Nephron progenitor cell (in vitro differentiated cells): ENCODE measurements at regions not wholly inside any gene's neighbourhood (a gene's known extent, or its start where the extent isn't known, plus 50 kb on each side); places are given as distances from the start of the nearest gene placed in this dataset.

Source experiments
- DNase-seq: peaks from one replicate; pipeline ENCODE4 v3.0.0; 2021
- H3K27ac Mint-ChIP-seq: 2 replicates; pipeline ENCODE4 v1.8.0; 2021; ENCODE audit warnings: mild to moderate bottlenecking, moderate library complexity, mixed read lengths
- H3K27me3 Mint-ChIP-seq: 2 replicates; pipeline ENCODE4 v1.8.0; 2021; ENCODE audit warnings: mild to moderate bottlenecking, low read depth, mixed read lengths; ENCODE audit not compliant: poor library complexity
- H3K36me3 Mint-ChIP-seq: 2 replicates; pipeline ENCODE4 v1.8.0; 2021; ENCODE audit warnings: low read depth, mixed read lengths
- H3K4me1 Mint-ChIP-seq: 2 replicates; pipeline ENCODE4 v1.8.0; 2021; ENCODE audit warnings: mixed read lengths
- H3K4me3 Mint-ChIP-seq: 2 replicates; pipeline ENCODE4 v1.8.0; 2021; ENCODE audit warnings: mild to moderate bottlenecking, moderate library complexity, mixed read lengths
- H3K9me3 Mint-ChIP-seq: 2 replicates; pipeline ENCODE4 v1.8.0; 2021; ENCODE audit warnings: mild to moderate bottlenecking, moderate library complexity, mixed read lengths
- TF ChIP-seq, protein P1 (sequence below): fragments of 200-600 bp; sonication (generic); IDR thresholded peaks from 2 replicates; pipeline ENCODE4 v1.5.0; 2021; ENCODE audit warnings: antibody characterized with exemption

DNA sequence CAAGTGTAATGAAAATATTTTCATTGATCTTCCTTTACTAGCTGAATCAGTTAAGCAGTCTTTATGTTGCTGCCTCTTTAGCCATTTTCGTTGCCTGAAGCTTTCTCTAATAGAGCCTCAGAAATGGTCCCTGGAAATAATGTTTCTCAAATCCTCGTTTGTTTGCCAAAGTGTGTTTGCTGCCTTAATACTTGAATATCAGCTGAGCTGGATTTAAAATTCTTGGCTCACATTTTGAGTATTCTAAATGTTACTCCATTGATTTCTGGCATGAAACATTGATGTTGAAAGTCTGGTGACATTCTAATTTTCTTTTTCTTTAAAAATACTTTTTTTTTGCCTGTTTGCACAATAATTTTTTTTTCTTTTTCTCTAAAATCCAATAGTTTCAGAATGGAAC is 84.6 kb upstream of the SERBP1 start:
- no peaks in the 10 kb centered on the region for H3K4me1 Mint-ChIP-seq
- TF ChIP-seq, protein P1, sequence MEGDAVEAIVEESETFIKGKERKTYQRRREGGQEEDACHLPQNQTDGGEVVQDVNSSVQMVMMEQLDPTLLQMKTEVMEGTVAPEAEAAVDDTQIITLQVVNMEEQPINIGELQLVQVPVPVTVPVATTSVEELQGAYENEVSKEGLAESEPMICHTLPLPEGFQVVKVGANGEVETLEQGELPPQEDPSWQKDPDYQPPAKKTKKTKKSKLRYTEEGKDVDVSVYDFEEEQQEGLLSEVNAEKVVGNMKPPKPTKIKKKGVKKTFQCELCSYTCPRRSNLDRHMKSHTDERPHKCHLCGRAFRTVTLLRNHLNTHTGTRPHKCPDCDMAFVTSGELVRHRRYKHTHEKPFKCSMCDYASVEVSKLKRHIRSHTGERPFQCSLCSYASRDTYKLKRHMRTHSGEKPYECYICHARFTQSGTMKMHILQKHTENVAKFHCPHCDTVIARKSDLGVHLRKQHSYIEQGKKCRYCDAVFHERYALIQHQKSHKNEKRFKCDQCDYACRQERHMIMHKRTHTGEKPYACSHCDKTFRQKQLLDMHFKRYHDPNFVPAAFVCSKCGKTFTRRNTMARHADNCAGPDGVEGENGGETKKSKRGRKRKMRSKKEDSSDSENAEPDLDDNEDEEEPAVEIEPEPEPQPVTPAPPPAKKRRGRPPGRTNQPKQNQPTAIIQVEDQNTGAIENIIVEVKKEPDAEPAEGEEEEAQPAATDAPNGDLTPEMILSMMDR = no peak
- no peak overlapping the region for H3K4me3 Mint-ChIP-seq
- no peak overlapping the region for H3K27ac Mint-ChIP-seq
- peaks cover 14% of the 10 kb centered on the region for H3K36me3 Mint-ChIP-seq
- peaks cover 52% of the 10 kb centered on the region for H3K9me3 Mint-ChIP-seq
- no peak for DNase-seq
- H3K27me3 Mint-ChIP-seq = peaks cover 6% of the 10 kb centered on the region

DNA sequence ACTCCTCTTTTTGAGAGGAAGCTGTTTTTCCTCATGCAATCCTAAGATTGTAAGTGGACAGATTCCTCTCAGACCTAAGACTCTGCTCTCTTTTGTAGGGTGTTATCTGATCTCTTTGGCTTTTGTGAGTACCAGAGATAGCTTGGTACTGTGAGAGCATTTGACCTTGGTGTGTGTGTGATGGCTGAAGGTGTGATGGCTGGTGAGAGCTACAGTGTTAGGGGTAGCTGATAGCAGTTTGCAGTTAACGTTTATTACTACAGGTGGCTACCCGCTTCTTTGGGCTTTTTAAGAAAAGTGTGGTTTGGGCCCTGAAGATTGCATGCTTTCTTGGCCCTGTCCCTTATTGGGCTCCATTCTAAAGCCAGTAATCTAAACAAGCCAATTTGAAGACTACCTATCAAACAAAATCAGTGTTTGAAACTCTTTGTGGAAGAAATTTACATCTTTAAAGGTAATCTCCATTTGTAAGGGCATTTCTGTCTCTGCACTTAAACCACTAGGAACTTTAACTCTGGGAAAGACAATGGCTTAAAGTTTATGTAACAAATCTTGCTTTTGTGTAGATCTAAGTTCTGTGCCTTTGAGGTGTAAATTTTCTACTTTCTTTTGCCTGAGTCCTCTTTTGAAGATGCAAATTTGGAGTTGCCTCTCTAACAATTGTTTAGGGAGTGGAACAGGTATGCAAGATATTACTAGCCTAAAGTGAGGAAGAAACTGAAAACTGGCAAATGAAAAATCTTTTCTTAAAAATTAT is 85.3 kb upstream of the SERBP1 start:
- Mint-ChIP-seq H3K27ac (no peak overlapping the region), H3K9me3 (peaks cover 52% of the 10 kb centered on the region), H3K36me3 (peaks cover 14% of the 10 kb centered on the region), H3K4me3 (no peak overlapping the region), H3K4me1 (no peaks in the 10 kb centered on the region), H3K27me3 (peaks cover 6% of the 10 kb centered on the region)
- TF ChIP-seq, protein P1 = no peak
- no peak for DNase-seq

DNA sequence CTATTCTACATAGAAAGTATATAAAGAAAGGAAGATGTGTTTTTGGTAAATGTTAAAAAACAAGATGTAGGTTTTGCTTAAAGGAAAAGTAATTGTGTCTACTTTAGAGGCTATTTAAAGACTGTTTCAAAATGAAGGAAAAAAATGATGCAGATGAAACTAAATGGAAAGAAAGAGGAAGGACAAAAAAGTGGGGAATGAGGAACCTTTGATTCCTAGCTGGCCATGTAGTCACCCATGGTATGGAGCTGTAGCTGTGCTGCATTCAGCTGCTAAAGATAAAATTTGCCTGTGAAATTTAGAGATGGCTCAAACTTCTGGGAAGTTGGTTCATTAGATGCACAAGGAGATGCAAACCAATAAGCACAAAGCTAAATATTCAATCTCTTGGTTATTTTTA is 86.8 kb upstream of the SERBP1 start:
- no peak overlapping the region for H3K4me3 Mint-ChIP-seq
- TF ChIP-seq, protein P1 = no peak
- peaks cover 42% of the 10 kb centered on the region for H3K9me3 Mint-ChIP-seq
- peaks cover 10% of the 10 kb centered on the region for H3K36me3 Mint-ChIP-seq
- H3K27me3 Mint-ChIP-seq = peaks cover 6% of the 10 kb centered on the region
- H3K4me1 Mint-ChIP-seq = no peaks in the 10 kb centered on the region
- no peak overlapping the region for H3K27ac Mint-ChIP-seq
- no peak for DNase-seq

DNA sequence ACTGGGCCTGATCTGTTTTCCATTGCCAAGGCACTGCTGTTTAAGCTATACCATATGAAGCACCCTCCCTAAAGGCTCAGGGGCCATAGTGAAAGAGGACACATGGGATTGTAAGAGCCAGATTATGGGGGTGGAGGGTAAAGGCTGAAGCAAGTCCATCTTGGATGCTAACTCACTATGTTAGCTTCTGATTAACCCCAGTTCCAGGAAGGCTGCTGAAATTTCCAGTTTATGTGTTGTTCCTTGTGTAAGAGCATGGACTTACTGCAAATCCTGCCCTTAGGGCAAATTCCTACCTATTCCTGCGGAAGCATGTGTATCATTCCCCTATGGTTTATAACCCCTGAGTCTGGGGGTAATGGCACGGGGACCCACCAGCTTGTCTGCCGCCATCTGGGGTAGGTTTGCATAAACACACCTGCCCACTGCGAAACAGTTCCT is 91.8 kb upstream of the SERBP1 start:
- Mint-ChIP-seq H3K4me1 (peaks cover 6% of the 10 kb centered on the region), H3K27ac (no peak overlapping the region), H3K9me3 (peaks cover 10% of the 10 kb centered on the region), H3K36me3 (no peaks in the 10 kb centered on the region), H3K27me3 (peaks cover 11% of the 10 kb centered on the region), H3K4me3 (no peak overlapping the region)
- TF ChIP-seq, protein P1 = no peak
- DNase-seq = no peak

DNA sequence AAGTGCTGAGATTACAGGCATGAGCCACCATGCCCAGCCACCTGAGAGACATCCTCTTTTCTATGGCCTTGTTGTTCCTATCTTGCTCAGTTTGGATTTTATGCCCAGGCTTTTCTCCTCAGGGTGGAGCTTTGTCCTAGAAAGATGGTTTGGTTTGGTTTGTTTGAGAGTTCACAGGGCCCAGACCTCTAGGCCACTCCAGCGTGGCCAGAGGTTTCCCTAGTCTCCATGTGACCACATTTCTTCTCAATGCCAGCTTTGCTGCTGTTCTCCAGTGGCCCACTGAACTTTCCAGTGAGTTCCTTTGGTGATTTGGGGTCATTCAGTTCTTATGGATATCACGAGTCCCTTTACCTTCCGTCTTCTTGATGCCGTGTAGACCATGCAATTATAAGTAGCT is 92.6 kb upstream of the SERBP1 start:
- Mint-ChIP-seq H3K9me3 (peaks cover 10% of the 10 kb centered on the region), H3K4me3 (no peak overlapping the region), H3K36me3 (no peaks in the 10 kb centered on the region), H3K27me3 (peaks cover 11% of the 10 kb centered on the region), H3K4me1 (peaks cover 6% of the 10 kb centered on the region), H3K27ac (no peak overlapping the region)
- no peak for DNase-seq
- TF ChIP-seq, protein P1 = no peak
